Heart left ventricle (tissue), 13 donors: ENCODE measurements at regions not wholly inside any gene's neighbourhood (a gene's known extent, or its start where the extent isn't known, plus 50 kb on each side); places are given as distances from the start of the nearest gene placed in this dataset.

Experiments used
- CTCF ChIP-seq, 12 donors: fragments of 200-600 bp; sonication (generic) in 4 of 12; IDR thresholded peaks; one replicate each; pipeline versions ENCODE4 v1.5.0 to v1.8.0; 2018 to 2022; ENCODE audit warnings: antibody characterized with exemption in 12 of 12, mild to moderate bottlenecking in 5 of 12
- POLR2A ChIP-seq, 2 donors: fragments of 450-650 bp; IDR thresholded peaks; one replicate each; pipeline ENCODE4 v1.6.1; 2017; ENCODE audit warnings: antibody characterized with exemption in 2 of 2, mild to moderate bottlenecking in 2 of 2, moderate library complexity in 2 of 2
- donor health status: ischemic (EF 13 %, LVEDD 7.1; RV severe dilation, severe dysfunction).
- donor health status: DM: no; HTN: yes; CAD: no.
- donor health status: DM: no; HTN: no; CAD: no.
- donor health status: ischemic (EF 25% LVEDD 6.9; RV normal size, moderate dysfunction).
- donor health status: ischemic (EF 25% LVEDD 5.7; RV mildly dilated, moderate dysfunction).
- donor health status: ischemic (EF 35%, LVEDD 5.7; RV mildly dilated, moderate dysfunction).
- donor health status: nonischemic (EF 11% LVEDD 7.7; RV severe dilation, severe dysfunction).
- donor health status: DM: yes; HTN: yes; CAD: no.
- donor health status: PGD.
- donor health status: ischemic (EF 29% LVEDD 5.4; RV normal size, mild dysfunction).
- donor health status: nonischemic (EF 23%, LVEDD 6.1; RV moderate dilation, normal function).

- TF ChIP-seq CTCF (IDR thresholded peaks at IDR 0.05): no peak
- TF ChIP-seq POLR2A (IDR thresholded peaks at IDR 0.05): no peak
Observed at GRCh38 chr3:110933821-110934426, 137.7 kb upstream of the NECTIN3 start.
